HK-2 (cell line): ENCODE measurements at regions not wholly inside any gene's neighbourhood (a gene's known extent, or its start where the extent isn't known, plus 50 kb on each side); places are given as distances from the start of the nearest gene placed in this dataset.

ENCODE experiments used
- DNase-seq: peaks from one replicate; pipeline ENCODE4 v3.0.0-alpha.2; 2018; ENCODE audit not compliant: unreplicated experiment

DNA sequence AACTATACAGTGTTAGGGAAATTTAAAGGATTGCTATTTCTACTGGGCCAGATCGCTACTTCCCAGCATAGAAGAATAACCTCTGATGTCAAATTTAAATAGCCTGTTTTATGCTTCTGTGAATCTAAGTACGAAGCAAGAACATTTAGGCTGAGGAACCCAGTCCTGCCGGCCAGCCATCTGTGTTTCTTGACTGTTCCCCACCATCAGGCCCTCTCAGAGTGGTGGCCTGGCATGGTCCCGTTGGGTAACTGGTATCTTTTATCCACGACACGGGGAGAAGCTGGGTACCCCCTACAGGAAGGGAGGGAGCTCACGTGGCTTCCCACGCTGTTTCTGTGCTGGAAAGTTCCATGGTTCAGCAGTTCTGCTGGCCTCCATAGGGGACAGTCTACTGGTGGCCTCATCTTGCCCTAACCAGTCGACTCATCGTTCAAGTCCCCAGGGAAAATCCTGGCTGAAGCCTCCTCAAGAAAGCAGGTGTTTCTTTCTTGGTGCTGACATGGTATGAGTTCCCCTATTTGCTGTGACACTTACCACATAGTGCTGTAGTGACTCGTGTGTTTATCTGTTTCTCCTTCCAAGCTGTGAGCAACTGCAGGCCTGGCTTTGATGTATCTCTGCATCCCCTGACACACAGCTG lies 201.7 kb upstream of the NLRP1 start:
- peak; percentile 61 for DNase-seq

- no peak for DNase-seq
These were observed 202.2 kb upstream of the NLRP1 start for GRCh38 chr17:5786510-5786875.

DNA sequence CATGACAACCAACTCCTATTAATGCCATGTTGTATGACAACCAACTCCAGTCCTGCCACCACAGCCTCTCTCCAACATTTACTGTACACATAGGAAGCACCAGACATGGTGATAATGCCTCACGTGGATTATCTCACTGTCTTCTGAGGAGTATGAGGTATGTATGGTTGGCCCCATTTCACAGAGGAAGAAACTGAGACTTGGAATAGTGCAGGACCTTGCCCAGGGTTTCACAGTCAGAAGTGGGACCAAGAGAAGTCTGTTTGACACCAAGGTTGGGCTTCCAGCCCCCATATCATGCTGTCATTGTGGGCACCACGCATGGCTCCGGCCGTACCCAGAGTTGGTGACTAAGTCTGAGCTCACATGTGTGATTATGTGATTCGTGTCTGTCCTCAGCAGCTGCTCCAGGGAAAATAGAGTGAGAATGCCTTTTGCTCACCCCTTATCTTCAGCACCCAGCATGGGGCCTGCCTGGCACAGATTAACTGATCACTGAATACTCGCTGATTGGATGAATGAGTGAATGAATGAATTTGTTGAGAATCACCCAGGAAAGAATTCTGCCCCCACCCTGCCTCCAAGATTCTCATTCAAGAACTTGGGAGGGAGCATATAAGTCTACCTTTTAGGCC lies 204.1 kb upstream of the NLRP1 start:
- DNase-seq = peak; percentile 63

- no peak for DNase-seq
These were observed 205.2 kb upstream of the NLRP1 start for GRCh38 chr17:5789528-5789927.

- DNase-seq = no peak
These were observed 208.8 kb upstream of the NLRP1 start for GRCh38 chr17:5793157-5793556.

DNA sequence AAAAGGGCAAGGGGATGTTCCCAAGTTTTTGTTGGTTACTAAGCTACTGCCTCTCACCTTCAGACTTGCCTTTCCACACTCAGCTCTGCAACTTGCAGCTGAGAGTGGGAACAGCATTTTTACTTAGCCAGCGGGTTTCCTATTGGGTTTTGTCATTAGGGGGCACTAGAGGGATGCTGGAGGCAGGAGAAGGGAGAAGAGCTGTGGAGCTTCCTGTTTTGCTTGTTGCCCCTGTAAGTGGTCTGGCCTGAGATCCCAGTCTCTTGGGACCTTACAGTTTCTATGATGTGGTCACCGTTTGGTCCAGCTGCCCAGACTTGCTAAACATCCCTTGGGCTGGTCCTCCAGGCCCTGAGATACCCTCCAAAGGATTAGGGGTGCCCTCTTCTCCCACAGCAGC lies 209.6 kb upstream of the NLRP1 start:
- DNase-seq = no peak

- no peak for DNase-seq
These were observed 210.1 kb upstream of the NLRP1 start for GRCh38 chr17:5794385-5794784.

- DNase-seq = no peak
These were observed 210.7 kb upstream of the NLRP1 start for GRCh38 chr17:5794881-5795506.

DNA sequence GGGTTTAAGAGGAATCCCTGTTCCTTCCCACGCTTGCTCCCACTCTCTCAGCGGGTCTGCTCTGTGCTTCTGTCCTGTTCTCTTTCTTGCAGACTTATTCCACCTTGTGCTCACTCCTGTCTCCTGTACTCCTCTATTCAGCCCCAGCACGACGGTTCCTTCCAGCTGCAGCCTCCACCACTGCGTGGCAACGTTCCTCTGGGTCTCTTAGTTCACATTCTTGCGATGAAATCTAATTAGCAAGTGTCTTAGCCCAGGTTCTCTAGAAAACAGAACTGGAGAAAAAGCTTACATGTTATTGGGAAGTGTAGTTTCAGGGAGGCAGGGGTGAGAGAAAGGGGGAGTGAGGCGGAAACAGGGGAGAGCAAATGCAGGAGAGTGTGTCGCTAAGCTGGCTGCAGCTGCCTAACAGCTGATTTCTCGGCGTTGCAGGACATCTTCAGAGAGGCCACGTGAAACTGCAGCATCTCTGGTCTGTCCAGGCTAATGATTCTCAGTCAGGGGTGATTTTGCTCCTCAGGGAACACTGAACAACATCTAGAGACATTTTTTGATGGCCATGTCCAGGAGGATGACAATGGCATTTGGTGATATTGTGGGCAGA lies 213.2 kb upstream of the NLRP1 start:
- DNase-seq = no peak

DNA sequence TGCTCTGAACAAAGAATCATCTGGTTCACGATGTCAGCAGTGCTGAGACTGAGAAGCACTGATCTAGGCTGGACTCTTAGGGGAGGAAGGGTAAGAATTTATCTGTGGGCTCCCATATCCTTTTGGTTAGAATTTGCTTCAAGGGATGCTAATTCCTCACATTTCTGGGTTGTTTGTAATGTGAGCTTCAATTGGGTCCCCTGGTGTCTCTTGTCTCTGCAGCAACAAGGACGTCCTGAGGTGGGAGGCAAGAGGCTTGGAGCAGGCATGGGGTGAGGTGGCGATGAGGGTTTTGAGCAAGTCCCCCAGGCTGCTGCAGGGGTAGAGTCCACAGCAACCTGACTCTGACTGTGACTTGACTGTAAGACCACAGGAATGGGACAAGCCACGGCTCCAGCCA lies 213.8 kb upstream of the NLRP1 start:
- DNase-seq = no peak

GRCh38 chr17:5800131-5800530 lies 215.8 kb upstream of the NLRP1 start:
- no peak for DNase-seq

- no peak for DNase-seq
These were observed 216.3 kb upstream of the NLRP1 start for GRCh38 chr17:5800646-5801045.

DNA sequence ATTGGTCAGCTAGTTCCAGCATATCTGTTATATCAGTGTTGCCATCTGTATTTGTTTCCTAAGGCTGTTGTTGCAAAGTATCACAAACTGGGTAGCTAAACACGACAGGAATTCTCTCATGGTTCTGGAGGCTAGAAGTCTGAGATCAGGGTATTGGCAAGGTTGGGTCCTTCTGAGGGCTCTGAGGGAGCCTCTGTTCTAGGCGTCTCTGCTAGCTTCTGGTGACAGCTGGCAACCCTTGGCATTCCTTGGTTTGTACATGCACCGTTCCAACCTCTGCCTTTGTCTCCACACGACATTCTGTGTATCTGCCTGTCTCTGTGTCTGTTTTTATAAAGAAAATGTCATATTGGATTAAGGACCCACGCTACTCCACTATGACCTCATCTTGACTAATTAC lies 219.9 kb upstream of the NLRP1 start:
- DNase-seq = no peak

- DNase-seq = no peak
These were observed 224.7 kb upstream of the NLRP1 start for GRCh38 chr17:5809056-5809455.

- DNase-seq = no peak
These were observed 225.4 kb upstream of the NLRP1 start for GRCh38 chr17:5809580-5810188.

DNA sequence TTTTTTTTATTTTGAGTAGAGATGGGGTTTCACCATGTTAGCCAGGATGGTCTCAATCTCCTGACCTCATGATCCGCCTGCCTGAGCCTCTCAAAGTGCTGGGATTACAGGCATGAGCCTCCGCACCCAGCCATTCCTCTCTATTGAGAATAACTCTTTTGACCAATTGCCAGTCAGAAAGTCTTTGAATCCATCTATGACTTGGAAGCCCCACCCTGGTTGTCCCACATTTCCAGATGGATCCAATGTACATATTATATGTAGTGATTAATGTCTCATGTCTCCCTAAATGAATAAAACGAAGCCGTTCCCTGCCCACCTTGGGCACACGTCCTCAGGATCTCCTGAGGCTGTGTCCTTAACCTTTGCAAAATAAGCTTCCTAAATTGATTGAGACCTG lies 228.3 kb upstream of the NLRP1 start:
- no peak for DNase-seq

DNA sequence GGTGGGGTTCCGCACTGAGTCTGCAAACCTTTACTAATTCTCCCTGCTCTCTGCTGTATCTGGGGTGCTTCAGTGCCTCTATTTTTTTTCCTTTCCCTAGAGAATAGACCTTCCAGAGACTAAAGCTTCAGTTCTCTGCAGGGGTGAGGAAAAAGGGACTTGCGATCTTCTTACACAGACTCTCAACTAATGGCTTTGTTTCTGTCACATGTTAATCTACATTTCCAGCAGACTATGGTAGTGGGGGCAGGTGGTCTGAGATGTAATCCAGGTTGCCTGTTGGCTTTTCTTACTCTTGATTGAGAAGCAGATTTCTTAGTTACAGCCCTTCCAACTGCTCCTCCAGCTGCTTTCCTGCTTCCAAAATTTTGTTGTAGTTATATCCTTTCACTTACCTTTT lies 229.0 kb upstream of the NLRP1 start:
- DNase-seq = no peak

DNA sequence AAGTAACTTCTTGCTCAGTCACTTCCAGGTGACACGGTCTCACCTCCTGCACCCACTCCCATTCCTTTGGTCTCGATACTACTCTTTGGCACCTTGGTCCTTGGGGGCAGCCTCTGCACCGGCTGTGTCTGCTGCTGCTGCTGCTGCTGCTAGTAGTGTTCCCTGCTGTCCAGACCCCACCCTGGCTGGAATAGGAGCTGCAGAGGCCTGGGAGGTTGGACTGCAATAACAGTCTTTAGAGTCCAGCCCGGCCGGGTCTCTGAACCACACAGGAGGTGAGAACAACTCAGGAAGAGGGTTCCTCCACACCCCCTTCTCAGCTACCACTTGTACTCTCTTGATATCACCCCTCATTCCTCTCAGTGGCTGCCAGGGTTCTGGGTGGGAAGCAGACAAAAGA lies 231.1 kb upstream of the NLRP1 start:
- DNase-seq = no peak

DNA sequence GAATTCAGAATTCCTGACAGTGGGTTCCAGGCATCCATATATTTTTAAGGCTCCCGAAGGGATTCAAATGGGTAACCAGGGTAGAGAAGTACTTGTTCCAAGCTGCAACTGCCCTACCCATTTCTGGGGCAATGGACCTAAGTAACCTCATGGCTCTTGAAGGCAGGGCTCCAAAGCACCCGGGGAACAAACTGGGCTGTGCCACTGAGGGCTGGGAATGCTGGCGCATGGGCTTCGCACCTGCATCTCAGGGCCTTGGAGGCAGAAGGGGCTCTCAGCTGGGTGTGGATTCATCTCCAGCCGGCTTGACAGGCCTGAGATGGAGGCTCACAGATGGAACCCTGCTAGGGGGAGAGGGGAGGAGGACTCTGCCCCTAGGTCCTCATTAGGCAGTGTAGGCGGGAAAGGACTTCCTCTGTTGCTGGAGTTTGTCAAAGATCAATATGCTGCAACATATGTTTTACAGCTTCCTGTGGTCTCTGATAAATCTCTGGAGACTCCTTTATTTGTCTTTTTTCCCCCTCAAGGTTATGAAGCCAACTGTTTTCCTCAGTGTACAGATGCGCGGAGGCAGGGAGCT lies 232.3 kb upstream of the NLRP1 start:
- no peak for DNase-seq

- DNase-seq = no peak
These were observed 233.4 kb upstream of the NLRP1 start for GRCh38 chr17:5817475-5818395.

- DNase-seq = no peak
These were observed 235.1 kb upstream of the NLRP1 start for GRCh38 chr17:5819396-5819795.
